Hepatocyte (in vitro differentiated cells): ENCODE measurements at regions not wholly inside any gene's neighbourhood (a gene's known extent, or its start where the extent isn't known, plus 50 kb on each side); places are given as distances from the start of the nearest gene placed in this dataset.

Experiments
- DNase-seq: peaks from one replicate; pipeline ENCODE4 v3.0.0-alpha.2; 2016; ENCODE audit warnings: low spot score
- H2AFZ ChIP-seq: fragments of 200-600 bp; sonication (generic); 2 replicates; pipeline ENCODE4 v1.6.0; 2016; ENCODE audit warnings: antibody characterized with exemption, mild to moderate bottlenecking
- H3K27ac ChIP-seq: fragments of 200-600 bp; sonication (generic); 2 replicates; pipeline ENCODE4 v1.5.1; 2016; ENCODE audit warnings: mild to moderate bottlenecking
- H3K27me3 ChIP-seq: fragments of 200-600 bp; sonication (generic); 2 replicates; pipeline ENCODE4 v1.6.1; 2016
- H3K36me3 ChIP-seq: fragments of 200-600 bp; sonication (generic); replicated peaks from 2 replicates; pipeline ENCODE4 v1.5.1; 2016; ENCODE audit warnings: low read depth; ENCODE audit not compliant: insufficient read depth
- H3K4me1 ChIP-seq: fragments of 200-600 bp; sonication (generic); 2 replicates; pipeline ENCODE4 v1.5.1; 2016; ENCODE audit warnings: mild to moderate bottlenecking, moderate library complexity; ENCODE audit not compliant: insufficient read depth
- H3K4me2 ChIP-seq: fragments of 200-600 bp; sonication (generic); 2 replicates; pipeline ENCODE4 v1.6.0; 2016
- H3K4me3 ChIP-seq: fragments of 200-600 bp; sonication (generic); 2 replicates; pipeline ENCODE4 v1.5.1; 2016; ENCODE audit warnings: mild to moderate bottlenecking
- H3K79me2 ChIP-seq: fragments of 200-600 bp; sonication (generic); 2 replicates; pipeline ENCODE4 v1.6.0; 2017; ENCODE audit warnings: mild to moderate bottlenecking
- H3K9me2 ChIP-seq: fragments of 200-600 bp; sonication (generic); replicated peaks from 2 replicates; pipeline ENCODE4 v1.6.0; 2017; ENCODE audit warnings: mild to moderate bottlenecking; ENCODE audit not compliant: insufficient read depth
- H3K9me3 ChIP-seq: fragments of 200-600 bp; sonication (generic); 2 replicates; pipeline ENCODE4 v1.5.1; 2016; ENCODE audit warnings: low read depth, mild to moderate bottlenecking
- H4K20me1 ChIP-seq: fragments of 200-600 bp; sonication (generic); 2 replicates; pipeline ENCODE4 v1.6.0; 2016; ENCODE audit warnings: mild to moderate bottlenecking; ENCODE audit not compliant: insufficient read depth, poor library complexity, severe bottlenecking
- CTCF ChIP-seq: fragments of 200-600 bp; sonication (generic); IDR thresholded peaks from 2 replicates; pipeline ENCODE4 v1.5.1; 2016; ENCODE audit warnings: antibody characterized with exemption, mild to moderate bottlenecking; ENCODE audit not compliant: poor library complexity
- EZH2 ChIP-seq: fragments of 200-600 bp; sonication (generic); IDR thresholded peaks from 2 replicates; pipeline ENCODE4 v1.6.1; 2016; ENCODE audit warnings: antibody characterized with exemption, mild to moderate bottlenecking, borderline replicate concordance
- EZH2phosphoT487 ChIP-seq: fragments of 200-600 bp; sonication (generic); IDR thresholded peaks from one replicate; pipeline ENCODE4 v1.6.1; 2018; ENCODE audit warnings: antibody characterized with exemption, mild to moderate bottlenecking, low read depth, moderate library complexity; ENCODE audit not compliant: unreplicated experiment, severe bottlenecking
- WGBS: methylation state at CpG from one replicate; pipeline ENCODE4 v1.1.6; 2016; ENCODE audit warnings: low lambda C conversion rate; ENCODE audit errors: missing lambda C conversion rate; 5-methylcytosine and 5-hydroxymethylcytosine counted together

- no peaks in the 10 kb centered on the region for H3K36me3 ChIP-seq
- no peak overlapping the region for H3K4me3 ChIP-seq
- H3K27ac ChIP-seq, result no peak overlapping the region
- no peak for DNase-seq
- H3K79me2 ChIP-seq, result no peaks in the 10 kb centered on the region
- H3K9me2 ChIP-seq, result no peaks in the 10 kb centered on the region
- WGBS, result 57% methylated on average over 10 of the region's 10 CpGs
- H3K4me2 ChIP-seq, result no peak overlapping the region
- H3K9me3 ChIP-seq, result no peaks in the 10 kb centered on the region
- no peak for TF ChIP-seq EZH2phosphoT487
- no peak for TF ChIP-seq EZH2
- no peak for TF ChIP-seq CTCF
- H3K27me3 ChIP-seq, result no peaks in the 10 kb centered on the region
- H3K4me1 ChIP-seq, result no peaks in the 10 kb centered on the region
- no peak overlapping the region for H2AFZ ChIP-seq
- no peaks in the 10 kb centered on the region for H4K20me1 ChIP-seq
Observed at GRCh38 chr17:11121341-11121985, 119.5 kb upstream of the SHISA6 start.

- DNase-seq, result no peak
- Histone ChIP-seq H3K9me2 (no peaks in the 10 kb centered on the region), H3K9me3 (no peaks in the 10 kb centered on the region), H3K36me3 (no peaks in the 10 kb centered on the region), H4K20me1 (no peaks in the 10 kb centered on the region), H2AFZ (no peak overlapping the region), H3K27ac (no peak overlapping the region), H3K27me3 (no peaks in the 10 kb centered on the region), H3K4me1 (no peaks in the 10 kb centered on the region), H3K4me2 (no peak overlapping the region), H3K79me2 (no peaks in the 10 kb centered on the region), H3K4me3 (no peak overlapping the region)
- WGBS, result 75% methylated on average over 4 of the region's 4 CpGs
- TF ChIP-seq EZH2phosphoT487 (no peak), EZH2 (no peak), CTCF (no peak)
Observed at GRCh38 chr17:11109106-11109505, 131.9 kb upstream of the SHISA6 start.

GRCh38 chr17:11105141-11105540, 135.9 kb upstream of the SHISA6 start:
- DNase-seq, result no peak

More at GRCh38 chr17:11105141-11105540, 135.9 kb upstream of the SHISA6 start:
- Histone ChIP-seq H3K36me3 (no peaks in the 10 kb centered on the region), H4K20me1 (no peaks in the 10 kb centered on the region), H3K27ac (no peak overlapping the region), H3K27me3 (no peaks in the 10 kb centered on the region), H3K4me2 (no peak overlapping the region), H3K9me3 (no peaks in the 10 kb centered on the region), H3K4me3 (no peak overlapping the region), H3K79me2 (no peaks in the 10 kb centered on the region), H3K9me2 (no peaks in the 10 kb centered on the region), H2AFZ (no peak overlapping the region), H3K4me1 (no peaks in the 10 kb centered on the region)
- TF ChIP-seq EZH2phosphoT487, result no peak
- TF ChIP-seq CTCF, result no peak
- TF ChIP-seq EZH2, result no peak
